Endodermal cell (in vitro differentiated cells): ENCODE measurements at regions not wholly inside any gene's neighbourhood (a gene's known extent, or its start where the extent isn't known, plus 50 kb on each side); places are given as distances from the start of the nearest gene placed in this dataset.

Source experiments
- DNase-seq: peaks from one replicate; pipeline ENCODE4 v3.0.0-alpha.2; 2017
- H3K27ac ChIP-seq: 2 replicates; pipeline ENCODE4 v1.5.1; 2013; ENCODE audit warnings: mild to moderate bottlenecking, low read depth, low read length, moderate library complexity
- H3K27me3 ChIP-seq: 2 replicates; pipeline ENCODE4 v1.6.1; 2013; ENCODE audit warnings: mild to moderate bottlenecking, low read length, moderate library complexity; ENCODE audit not compliant: insufficient read depth, control insufficient read depth, poor library complexity, severe bottlenecking
- H3K36me3 ChIP-seq: 2 replicates; pipeline ENCODE4 v1.7.0; 2013; ENCODE audit warnings: mild to moderate bottlenecking, low read length, moderate library complexity; ENCODE audit not compliant: control insufficient read depth, insufficient read depth
- H3K4me1 ChIP-seq: one replicate; pipeline ENCODE4 v1.7.0; 2013; ENCODE audit warnings: low read length; ENCODE audit not compliant: control insufficient read depth, insufficient read depth
- H3K4me3 ChIP-seq: 2 replicates; pipeline ENCODE4 v1.5.1; 2013; ENCODE audit warnings: mild to moderate bottlenecking, low read length, moderate library complexity
- H3K9ac ChIP-seq: 2 replicates; pipeline ENCODE4 v1.6.1; 2013; ENCODE audit warnings: mild to moderate bottlenecking, low read length, moderate library complexity; ENCODE audit not compliant: poor library complexity, severe bottlenecking; ENCODE audit errors: extremely low read depth
- H3K9me3 ChIP-seq: 2 replicates; pipeline ENCODE4 v1.6.1; 2013; ENCODE audit warnings: mild to moderate bottlenecking, low read length, moderate library complexity; ENCODE audit not compliant: control insufficient read depth
- H3K27ac Mint-ChIP-seq: 2 replicates; pipeline ENCODE4 v1.8.0; 2020; ENCODE audit warnings: mixed read lengths
- H3K27me3 Mint-ChIP-seq: 2 replicates; pipeline ENCODE4 v1.8.0; 2021; ENCODE audit warnings: mild to moderate bottlenecking, mixed read lengths; ENCODE audit not compliant: insufficient read depth
- H3K36me3 Mint-ChIP-seq: 2 replicates; pipeline ENCODE4 v1.8.0; 2020; ENCODE audit warnings: low read depth, mixed read lengths
- H3K4me1 Mint-ChIP-seq: 2 replicates; pipeline ENCODE4 v1.8.0; 2020; ENCODE audit warnings: mixed read lengths
- H3K4me3 Mint-ChIP-seq: 2 replicates; pipeline ENCODE4 v1.8.0; 2020; ENCODE audit warnings: mild to moderate bottlenecking, moderate library complexity, mixed read lengths
- H3K9me3 Mint-ChIP-seq: 2 replicates; pipeline ENCODE4 v1.8.0; 2020; ENCODE audit warnings: mild to moderate bottlenecking, mixed read lengths
- WGBS, 2 experiments: methylation state at CpG; one replicate each; pipeline versions ENCODE4 v1.1.5 to v1.1.7; 2013; ENCODE audit warnings: missing lambda C conversion rate in 2 of 2, mixed read lengths in 1 of 2; ENCODE audit not compliant: insufficient coverage in 1 of 2, insufficient read length in 1 of 2; 5-methylcytosine and 5-hydroxymethylcytosine counted together
- TF ChIP-seq, protein P1 (sequence below): fragments of 200-600 bp; sonication (generic); conservative IDR thresholded peaks from 2 replicates; pipeline ENCODE4 v1.5.0; 2021; ENCODE audit warnings: antibody characterized with exemption, mild to moderate bottlenecking

DNA sequence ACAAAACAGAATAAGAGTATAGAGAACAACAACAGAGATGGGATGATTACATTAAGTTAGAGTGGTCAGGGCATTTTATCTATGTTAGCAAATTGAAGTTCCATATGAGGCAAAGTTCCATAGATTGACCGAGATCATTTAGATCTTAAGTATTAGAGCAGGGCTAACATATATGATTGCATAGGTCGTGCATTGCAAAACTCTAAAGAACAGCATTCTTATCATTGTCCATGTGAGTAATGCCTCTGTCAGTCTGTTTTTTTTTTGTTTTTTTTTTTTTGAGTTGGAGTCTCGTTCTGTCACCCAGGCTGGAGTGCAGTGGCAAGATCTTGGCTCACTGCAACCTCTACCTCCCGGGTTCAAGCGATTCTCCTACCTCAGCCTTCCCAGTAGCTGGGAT, 341.7 kb upstream of the KCNH8 start:
- WGBS, 2 experiments: 90 to 95% methylated on average over 1 to 5 of the region's 5 CpGs

DNA sequence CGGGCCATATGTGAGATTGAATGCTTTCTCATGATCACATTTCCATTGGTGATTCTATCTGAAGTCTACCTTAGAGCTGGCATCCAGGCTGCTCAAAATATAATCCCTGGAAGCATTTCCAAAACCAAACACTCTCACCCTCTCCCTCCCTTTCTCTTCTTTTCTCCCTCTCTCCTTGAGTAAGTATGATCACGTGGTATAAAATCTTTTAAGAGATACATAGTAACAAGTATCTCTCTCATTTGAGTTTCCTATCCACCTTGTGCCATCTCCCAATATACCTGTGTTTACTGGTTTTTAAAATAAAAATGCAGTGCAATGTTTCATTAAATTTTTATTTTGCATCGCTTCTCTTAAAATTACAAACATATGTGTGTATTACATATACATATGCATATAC, 350.9 kb upstream of the KCNH8 start:
- WGBS, 2 experiments: 92 to 100% methylated on average over 1 to 2 of the region's 3 CpGs
- no peak overlapping the region for H3K9ac ChIP-seq
- Mint-ChIP-seq H3K27me3 (no peaks in the 10 kb centered on the region), H3K36me3 (no peaks in the 10 kb centered on the region), H3K4me3 (no peak overlapping the region), H3K27ac (no peak overlapping the region), H3K9me3 (no peaks in the 10 kb centered on the region), H3K4me1 (peaks cover 9% of the 10 kb centered on the region)
- no peak for DNase-seq
- peaks cover 13% of the 10 kb centered on the region for H3K9me3 ChIP-seq
- TF ChIP-seq, protein P1, sequence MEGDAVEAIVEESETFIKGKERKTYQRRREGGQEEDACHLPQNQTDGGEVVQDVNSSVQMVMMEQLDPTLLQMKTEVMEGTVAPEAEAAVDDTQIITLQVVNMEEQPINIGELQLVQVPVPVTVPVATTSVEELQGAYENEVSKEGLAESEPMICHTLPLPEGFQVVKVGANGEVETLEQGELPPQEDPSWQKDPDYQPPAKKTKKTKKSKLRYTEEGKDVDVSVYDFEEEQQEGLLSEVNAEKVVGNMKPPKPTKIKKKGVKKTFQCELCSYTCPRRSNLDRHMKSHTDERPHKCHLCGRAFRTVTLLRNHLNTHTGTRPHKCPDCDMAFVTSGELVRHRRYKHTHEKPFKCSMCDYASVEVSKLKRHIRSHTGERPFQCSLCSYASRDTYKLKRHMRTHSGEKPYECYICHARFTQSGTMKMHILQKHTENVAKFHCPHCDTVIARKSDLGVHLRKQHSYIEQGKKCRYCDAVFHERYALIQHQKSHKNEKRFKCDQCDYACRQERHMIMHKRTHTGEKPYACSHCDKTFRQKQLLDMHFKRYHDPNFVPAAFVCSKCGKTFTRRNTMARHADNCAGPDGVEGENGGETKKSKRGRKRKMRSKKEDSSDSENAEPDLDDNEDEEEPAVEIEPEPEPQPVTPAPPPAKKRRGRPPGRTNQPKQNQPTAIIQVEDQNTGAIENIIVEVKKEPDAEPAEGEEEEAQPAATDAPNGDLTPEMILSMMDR: no peak
- no peak overlapping the region for H3K4me3 ChIP-seq
- H3K27ac ChIP-seq: no peak overlapping the region
- no peaks in the 10 kb centered on the region for H3K36me3 ChIP-seq
- H3K4me1 ChIP-seq: peaks cover 3% of the 10 kb centered on the region
- no peaks in the 10 kb centered on the region for H3K27me3 ChIP-seq

More for the DNA sequence above, 341.7 kb upstream of the KCNH8 start:
- Mint-ChIP-seq H3K4me1 (no peaks in the 10 kb centered on the region), H3K4me3 (no peak overlapping the region), H3K27me3 (no peaks in the 10 kb centered on the region), H3K9me3 (no peaks in the 10 kb centered on the region), H3K36me3 (no peaks in the 10 kb centered on the region), H3K27ac (no peak overlapping the region)
- Histone ChIP-seq H3K27me3 (no peaks in the 10 kb centered on the region), H3K36me3 (no peaks in the 10 kb centered on the region), H3K4me1 (no peaks in the 10 kb centered on the region), H3K9me3 (no peaks in the 10 kb centered on the region), H3K4me3 (no peak overlapping the region), H3K27ac (no peak overlapping the region), H3K9ac (no peak overlapping the region)
- TF ChIP-seq, protein P1: no peak
- no peak for DNase-seq

DNA sequence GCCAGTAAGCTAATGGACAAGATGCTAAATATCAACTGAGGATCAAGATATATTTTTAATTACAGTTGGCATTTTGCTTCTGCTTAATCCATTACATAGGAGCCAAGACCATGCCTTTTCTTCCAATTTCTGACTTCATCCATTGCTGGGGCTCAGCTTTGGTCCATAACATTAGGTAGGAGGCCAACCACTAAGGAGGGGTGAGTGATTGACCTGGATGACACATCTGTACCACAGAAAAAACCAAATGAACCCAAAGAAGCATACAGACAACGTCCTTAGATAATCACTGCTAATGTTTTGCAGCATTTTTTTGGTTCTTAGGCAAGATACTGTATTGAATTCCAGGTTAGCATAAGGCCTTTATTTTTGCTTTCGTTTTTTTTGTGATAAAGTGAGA, 353.2 kb upstream of the KCNH8 start:
- peaks cover 13% of the 10 kb centered on the region for H3K9me3 ChIP-seq
- DNase-seq: no peak
- Mint-ChIP-seq H3K27me3 (no peaks in the 10 kb centered on the region), H3K27ac (peak overlapping the region; percentile 52), H3K36me3 (no peaks in the 10 kb centered on the region), H3K4me1 (peaks cover 9% of the 10 kb centered on the region), H3K9me3 (no peaks in the 10 kb centered on the region), H3K4me3 (no peak overlapping the region)
- H3K27me3 ChIP-seq: no peaks in the 10 kb centered on the region
- H3K9ac ChIP-seq: no peak overlapping the region
- no peaks in the 10 kb centered on the region for H3K36me3 ChIP-seq
- no peak overlapping the region for H3K4me3 ChIP-seq
- peaks cover 3% of the 10 kb centered on the region for H3K4me1 ChIP-seq
- no peak overlapping the region for H3K27ac ChIP-seq
- TF ChIP-seq, protein P1: no peak
- 50% methylated on average over 2 of the region's 2 CpGs; no CpG with 5 or more reads in 1 of the 2 experiments for WGBS, 2 experiments
